ENCODE measurements at regions not wholly inside any gene's neighbourhood (a gene's known extent, or its start where the extent isn't known, plus 50 kb on each side); places are given as distances from the start of the nearest gene placed in this dataset.

DNA sequence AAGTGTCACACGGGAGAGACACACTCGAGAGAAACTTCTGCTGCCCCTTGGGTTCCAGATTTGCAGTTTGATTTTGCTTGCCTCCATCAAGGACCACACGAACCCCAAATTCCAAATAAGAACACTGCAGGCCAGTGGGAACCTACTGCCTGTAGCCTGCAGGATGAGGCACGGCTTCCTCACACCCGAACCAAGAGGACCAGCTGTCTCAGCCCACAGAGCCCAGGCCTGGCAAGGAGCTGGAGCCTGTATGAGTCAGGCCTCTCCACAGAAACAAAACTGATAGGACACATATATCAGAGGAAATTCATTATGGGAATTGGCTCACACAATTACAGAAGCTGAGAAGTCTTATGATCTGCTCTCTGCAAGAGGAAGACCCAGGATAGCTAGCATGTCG is 188.1 kb upstream of the NSMCE3 start:
- no peak for FAIRE-seq
- no peak for DNase-seq (ENCODE audit: low spot score)

DNA sequence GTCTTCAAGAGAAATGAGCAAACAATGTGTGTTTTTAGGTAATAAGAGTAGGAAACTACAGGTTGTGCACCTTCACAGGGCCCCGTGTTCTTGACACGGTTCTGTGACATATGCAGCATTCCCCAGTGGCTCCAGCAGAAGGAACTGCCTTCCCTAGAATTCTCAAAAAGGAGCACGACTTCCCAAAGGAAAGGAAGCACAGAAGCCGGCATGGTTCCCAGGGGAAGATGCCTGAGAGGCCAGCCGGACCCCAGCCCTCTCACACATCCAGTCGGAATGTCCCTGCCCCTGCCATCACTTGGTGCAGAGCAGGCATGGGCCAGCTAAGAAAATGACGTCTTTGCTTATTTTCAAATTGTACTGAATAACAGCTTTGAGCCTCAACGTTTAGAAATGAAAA is 187.3 kb upstream of the NSMCE3 start:
- DNase-seq (ENCODE audit: low spot score) (no peak), FAIRE-seq (no peak)

- DNase-seq (ENCODE audit: low spot score) (no peak), FAIRE-seq (no peak)
Observed at GRCh38 chr15:29456255-29456654, 186.6 kb upstream of the NSMCE3 start.

GRCh38 chr15:29455530-29455929 is 185.9 kb upstream of the NSMCE3 start:
- FAIRE-seq (no peak), DNase-seq (ENCODE audit: low spot score) (no peak)

- FAIRE-seq = no peak
- DNase-seq (ENCODE audit: low spot score) = no peak
Observed at GRCh38 chr15:29455055-29455454, 185.4 kb upstream of the NSMCE3 start.

DNA sequence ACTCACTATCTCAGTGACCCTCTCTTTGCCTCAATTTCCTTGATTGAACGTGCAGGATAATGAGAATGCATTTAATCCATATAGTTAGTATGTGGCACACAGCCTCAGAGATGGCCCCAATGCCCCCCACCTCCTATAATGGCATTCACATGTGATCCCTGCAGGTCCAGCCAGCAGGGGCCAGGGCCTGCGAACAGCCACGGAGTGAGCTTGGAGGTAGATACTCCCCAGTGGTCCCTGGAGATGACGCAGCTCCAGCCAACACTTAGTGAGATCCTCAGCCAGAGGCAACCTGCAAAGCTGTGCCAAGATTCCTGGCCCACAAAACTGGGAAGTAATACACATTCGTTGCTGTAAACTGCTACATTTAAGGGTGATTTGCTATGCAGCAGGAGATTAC is 184.9 kb upstream of the NSMCE3 start:
- FAIRE-seq (no peak), DNase-seq (ENCODE audit: low spot score) (no peak)

GRCh38 chr15:29452881-29453731 is 183.5 kb upstream of the NSMCE3 start:
- DNase-seq (ENCODE audit: low spot score) = no peak
- no peak for FAIRE-seq

GRCh38 chr15:29451201-29451781 is 181.7 kb upstream of the NSMCE3 start:
- DNase-seq (ENCODE audit: low spot score) (peak; percentile 18), FAIRE-seq (no peak)

- DNase-seq (ENCODE audit: low spot score) (peak; percentile 36), FAIRE-seq (no peak)
Observed at GRCh38 chr15:29449136-29449535, 179.5 kb upstream of the NSMCE3 start.

- FAIRE-seq (no peak), DNase-seq (ENCODE audit: low spot score) (no peak)
Observed at GRCh38 chr15:29448320-29448719, 178.7 kb upstream of the NSMCE3 start.

- no peak for DNase-seq (ENCODE audit: low spot score)
- no peak for FAIRE-seq
Observed at GRCh38 chr15:29446480-29446879, 176.9 kb upstream of the NSMCE3 start.

DNA sequence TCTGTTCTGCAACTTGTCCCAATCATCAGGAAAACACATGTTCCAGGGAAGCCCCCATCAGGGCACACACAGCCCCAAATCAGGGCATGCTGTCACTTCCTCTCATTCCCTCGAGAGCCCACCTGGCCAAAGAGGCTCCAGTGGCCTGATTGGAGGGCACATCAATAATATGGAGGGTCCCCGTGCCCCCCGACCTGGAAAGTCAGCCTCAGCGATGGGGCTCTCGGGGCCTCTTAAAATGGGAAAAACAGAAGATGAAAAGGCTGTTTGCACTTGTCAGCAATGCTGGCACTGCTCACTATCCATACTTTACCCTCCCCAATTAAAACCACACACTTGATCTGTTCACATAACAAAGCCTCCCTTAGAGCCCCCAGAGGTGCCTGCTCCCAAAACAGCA is 172.9 kb upstream of the NSMCE3 start:
- no peak for FAIRE-seq
- DNase-seq (ENCODE audit: low spot score) = no peak

DNA sequence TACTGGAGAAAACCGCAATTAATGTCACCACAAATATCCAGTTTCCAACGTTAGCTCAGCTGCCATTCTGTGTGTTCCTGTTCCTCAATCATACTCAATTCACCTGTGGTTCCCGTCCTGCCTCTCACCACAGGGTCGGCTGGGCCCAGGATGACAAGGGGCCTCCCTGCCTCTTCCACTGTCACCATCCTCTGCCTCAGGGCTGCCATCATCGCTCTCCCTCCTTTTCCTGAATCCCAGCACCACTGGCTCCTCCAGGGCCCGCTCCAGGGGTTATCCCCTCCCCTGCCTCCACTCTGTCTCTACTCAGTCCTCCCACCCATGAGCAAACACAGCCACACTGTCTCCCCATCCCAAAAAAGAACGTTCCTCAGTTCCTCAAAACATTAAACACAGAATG is 170.9 kb upstream of the NSMCE3 start:
- DNase-seq (ENCODE audit: low spot score) = no peak
- FAIRE-seq = no peak

GRCh38 chr15:29438703-29439055 is 169.1 kb upstream of the NSMCE3 start:
- FAIRE-seq = no peak
- DNase-seq (ENCODE audit: low spot score) = no peak

DNA sequence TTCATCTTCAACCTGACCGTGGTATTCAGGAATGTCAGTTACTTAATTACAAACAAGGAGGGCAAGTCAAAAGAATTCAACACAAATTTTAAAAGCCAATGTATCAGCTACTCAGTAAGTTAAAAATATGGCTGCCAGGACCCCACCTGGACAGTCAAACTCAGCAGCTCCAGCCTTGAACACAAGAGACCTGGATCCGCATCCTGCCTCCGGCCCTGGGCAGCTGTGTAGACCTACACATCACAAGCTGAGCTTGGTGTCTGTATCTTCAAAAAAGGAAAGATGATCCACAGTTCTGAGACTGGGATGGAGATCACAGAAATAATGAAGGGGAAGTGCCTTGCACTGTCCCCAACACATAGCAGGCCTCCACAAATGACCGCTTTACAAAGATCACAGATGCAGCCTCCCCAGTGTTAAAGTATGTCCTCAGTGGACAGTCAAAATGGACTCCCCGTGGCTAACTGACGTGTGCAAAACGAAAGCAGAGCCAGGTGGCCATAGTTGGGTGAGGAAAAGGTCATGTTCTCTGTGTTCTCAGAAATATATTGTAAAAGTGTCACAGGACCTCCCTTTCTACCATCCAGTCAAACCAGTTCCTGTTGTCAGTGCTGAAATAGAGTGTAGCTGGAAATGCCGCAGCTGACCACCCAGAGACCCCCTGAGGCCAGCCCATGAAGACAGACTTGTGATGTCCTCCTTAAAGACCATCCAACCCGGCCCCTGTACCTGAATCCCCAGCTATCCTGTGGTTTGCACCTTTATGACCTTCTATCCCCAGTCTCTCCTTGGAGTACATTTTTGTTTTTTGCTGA is 168.5 kb upstream of the NSMCE3 start:
- FAIRE-seq = no peak
- no peak for DNase-seq (ENCODE audit: low spot score)

- DNase-seq (ENCODE audit: low spot score) = no peak
- FAIRE-seq = no peak
Observed at GRCh38 chr15:29435811-29436210, 166.2 kb upstream of the NSMCE3 start.

DNA sequence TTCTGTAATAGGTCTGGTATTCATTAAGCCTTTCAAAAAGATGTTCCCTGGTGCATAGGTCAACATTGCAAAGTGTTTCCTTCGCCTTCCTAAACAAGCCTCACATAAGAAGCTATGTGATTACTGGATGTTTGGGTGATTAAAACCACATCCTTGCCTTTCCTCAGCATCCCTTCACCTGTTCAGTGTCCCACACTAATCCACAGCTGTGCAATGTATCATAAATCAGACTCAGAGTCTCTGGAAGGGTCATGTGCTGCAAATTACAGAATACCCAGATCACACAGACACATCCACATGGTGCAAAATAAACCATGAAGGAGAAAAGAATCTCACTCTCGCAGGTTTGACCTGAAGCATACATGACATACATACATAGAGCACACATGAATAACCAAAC is 164.7 kb upstream of the NSMCE3 start:
- no peak for FAIRE-seq

DNA sequence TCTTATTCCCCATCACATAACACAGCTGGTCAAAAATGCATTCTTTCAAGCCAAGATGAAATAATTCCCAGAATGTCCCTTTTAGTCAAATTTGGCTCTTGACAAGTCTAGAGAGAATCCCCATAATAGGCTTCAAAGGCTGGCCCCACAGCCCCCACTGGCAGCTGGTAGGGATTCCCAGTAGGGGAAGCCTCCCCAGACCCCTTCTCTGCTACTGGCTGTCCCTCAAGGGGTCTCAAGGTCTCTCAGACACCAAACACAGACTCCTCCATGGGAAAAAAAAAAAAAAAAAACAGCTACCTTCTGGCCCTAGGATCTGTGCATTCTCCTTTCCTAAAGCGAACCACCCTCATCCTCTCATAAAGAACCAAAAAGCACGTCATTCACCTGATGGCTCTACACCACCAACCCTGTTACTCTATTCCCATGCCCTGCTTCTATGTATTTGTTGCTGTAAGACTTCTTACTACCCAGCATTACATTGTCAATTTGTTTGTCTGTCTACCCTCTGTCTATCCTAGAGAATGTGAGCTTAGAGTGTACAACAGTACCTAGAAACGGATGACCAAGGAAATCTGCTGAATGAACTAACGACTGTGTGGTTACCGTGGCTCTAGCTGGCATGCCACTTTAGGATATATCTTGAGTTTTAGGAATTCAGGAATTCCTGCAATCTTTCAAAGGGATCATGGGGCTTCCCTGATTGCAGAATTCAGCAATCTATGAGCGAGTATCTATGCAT is 164.1 kb upstream of the NSMCE3 start:
- FAIRE-seq (no peak), DNase-seq (ENCODE audit: low spot score) (no peak)

More for the DNA sequence above, 164.7 kb upstream of the NSMCE3 start:
- DNase-seq (ENCODE audit: low spot score) = no peak

DNA sequence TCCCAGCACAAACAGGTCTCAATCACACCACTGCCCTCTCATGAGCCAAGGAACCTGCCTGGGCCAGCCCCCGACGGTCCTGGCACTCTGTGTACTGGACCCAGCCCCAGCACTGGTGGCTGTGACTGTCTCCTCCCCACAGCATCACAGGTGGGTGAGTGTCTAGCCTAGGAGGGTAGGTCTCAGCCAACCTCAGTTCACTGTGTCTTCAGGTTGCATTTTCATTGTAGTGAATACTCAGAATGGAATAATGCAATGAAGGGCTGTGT is 163.4 kb upstream of the NSMCE3 start:
- FAIRE-seq (no peak), DNase-seq (ENCODE audit: low spot score) (no peak)

GRCh38 chr15:29432191-29433049 is 162.8 kb upstream of the NSMCE3 start:
- FAIRE-seq = no peak

DNA sequence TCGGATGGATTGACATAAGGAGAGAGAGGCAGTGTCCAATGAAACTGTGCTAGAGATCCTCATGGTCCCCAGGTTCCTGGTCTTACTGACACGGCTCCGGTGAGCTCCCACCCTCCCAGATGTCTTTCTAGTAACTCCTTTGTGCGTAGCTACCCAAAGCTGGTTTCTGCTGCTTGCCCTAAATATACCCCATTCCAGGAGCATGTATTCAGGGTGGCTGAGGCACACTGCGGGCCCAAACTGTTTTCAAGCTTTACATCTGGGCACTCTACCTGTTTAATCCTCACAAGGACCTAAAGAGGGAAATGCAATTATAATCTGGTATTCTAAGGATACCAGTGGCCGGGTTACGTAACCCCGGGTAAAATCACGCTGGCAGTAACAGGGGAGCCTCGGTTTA is 161.2 kb upstream of the NSMCE3 start:
- DNase-seq (ENCODE audit: low spot score) = no peak
- no peak for FAIRE-seq

More at GRCh38 chr15:29432191-29433049, 162.8 kb upstream of the NSMCE3 start:
- no peak for DNase-seq (ENCODE audit: low spot score)
